Cardiac muscle cell (in vitro differentiated cells and primary cell): ENCODE measurements at regions not wholly inside any gene's neighbourhood (a gene's known extent, or its start where the extent isn't known, plus 50 kb on each side); places are given as distances from the start of the nearest gene placed in this dataset.

Experiments used
- DNase-seq, 2 donors: peaks; one replicate each; pipeline versions ENCODE4 v3.0.0 to v3.0.0-alpha.2; 2010 to 2017; ENCODE audit warnings: low read depth in 1 of 2, low spot score in 1 of 2
- H3K27ac ChIP-seq: fragments of 200-600 bp; sonication (generic); 2 replicates; pipeline ENCODE4 v1.5.1; 2016
- H3K27me3 ChIP-seq: fragments of 200-600 bp; sonication (generic); 2 replicates; pipeline ENCODE4 v1.6.0; 2016; ENCODE audit warnings: control low read depth
- H3K36me3 ChIP-seq: fragments of 200-600 bp; sonication (generic); 2 replicates; pipeline ENCODE4 v1.5.1; 2016; ENCODE audit warnings: control low read depth
- H3K4me1 ChIP-seq: fragments of 200-600 bp; sonication (generic); 2 replicates; pipeline ENCODE4 v1.8.1; 2017; ENCODE audit warnings: low read depth, mild to moderate bottlenecking, mixed run types
- H3K4me3 ChIP-seq: fragments of 200-600 bp; sonication (generic); 2 replicates; pipeline ENCODE4 v1.5.1; 2016; ENCODE audit warnings: mild to moderate bottlenecking
- H3K9me3 ChIP-seq: fragments of 200-600 bp; sonication (generic); 2 replicates; pipeline ENCODE4 v1.5.1; 2017; ENCODE audit warnings: low read depth, mild to moderate bottlenecking, control low read depth
- CTCF ChIP-seq: IDR thresholded peaks from 2 replicates; pipeline ENCODE4 v1.5.1; 2012; ENCODE audit warnings: low read depth, mild to moderate bottlenecking, low read length

GRCh38 chr14:100441271-100441947, 118.3 kb downstream of the SLC25A47 start:
- no peak for DNase-seq

GRCh38 chr14:100442036-100442435, 118.9 kb downstream of the SLC25A47 start:
- Histone ChIP-seq H3K27me3 (no peaks in the 10 kb centered on the region), H3K36me3 (no peaks in the 10 kb centered on the region), H3K4me1 (peaks cover 6% of the 10 kb centered on the region), H3K4me3 (no peak overlapping the region), H3K9me3 (no peaks in the 10 kb centered on the region), H3K27ac (no peak overlapping the region)
- no peak for TF ChIP-seq CTCF
- no peak for DNase-seq

More at GRCh38 chr14:100441271-100441947, 118.3 kb downstream of the SLC25A47 start:
- TF ChIP-seq CTCF: no peak
- no peak overlapping the region for H3K4me3 ChIP-seq
- H3K27ac ChIP-seq: no peak overlapping the region
- peaks cover 6% of the 10 kb centered on the region for H3K4me1 ChIP-seq
- no peaks in the 10 kb centered on the region for H3K9me3 ChIP-seq
- no peaks in the 10 kb centered on the region for H3K36me3 ChIP-seq
- no peaks in the 10 kb centered on the region for H3K27me3 ChIP-seq

- DNase-seq: no peak
- no peak for TF ChIP-seq CTCF
- H3K27ac ChIP-seq: no peak overlapping the region
- peaks cover 6% of the 10 kb centered on the region for H3K4me1 ChIP-seq
- no peak overlapping the region for H3K4me3 ChIP-seq
- H3K9me3 ChIP-seq: no peaks in the 10 kb centered on the region
- no peaks in the 10 kb centered on the region for H3K36me3 ChIP-seq
- no peaks in the 10 kb centered on the region for H3K27me3 ChIP-seq
Measured at GRCh38 chr14:100442498-100443490, 119.7 kb downstream of the SLC25A47 start.

- no peaks in the 10 kb centered on the region for H3K27me3 ChIP-seq
- H3K27ac ChIP-seq: no peak overlapping the region
- no peak for DNase-seq
- no peaks in the 10 kb centered on the region for H3K36me3 ChIP-seq
- H3K9me3 ChIP-seq: no peaks in the 10 kb centered on the region
- TF ChIP-seq CTCF: no peak
- peaks cover 6% of the 10 kb centered on the region for H3K4me1 ChIP-seq
- no peak overlapping the region for H3K4me3 ChIP-seq
Measured at GRCh38 chr14:100443603-100444002, 120.5 kb downstream of the SLC25A47 start.

- H3K36me3 ChIP-seq: no peaks in the 10 kb centered on the region
- TF ChIP-seq CTCF: no peak
Measured at GRCh38 chr14:100445436-100446088, 122.4 kb downstream of the SLC25A47 start.

More at GRCh38 chr14:100445436-100446088, 122.4 kb downstream of the SLC25A47 start:
- Histone ChIP-seq H3K9me3 (no peaks in the 10 kb centered on the region), H3K4me1 (peaks cover 2% of the 10 kb centered on the region), H3K4me3 (no peak overlapping the region), H3K27me3 (no peaks in the 10 kb centered on the region), H3K27ac (no peak overlapping the region)
- DNase-seq: no peak
